ENCODE measurements at regions not wholly inside any gene's neighbourhood (a gene's known extent, or its start where the extent isn't known, plus 50 kb on each side); places are given as distances from the start of the nearest gene placed in this dataset.

- FAIRE-seq, result no peak
- TF ChIP-seq CTCF (IDR thresholded peaks at IDR 0.05; ENCODE audit: insufficient read depth, low read length, severe bottlenecking), result no peak
These were observed 67.0 kb downstream of the MYCN start for GRCh38 chr2:16007167-16007934.

GRCh38 chr2:16006537-16007166 lies 66.3 kb downstream of the MYCN start:
- Histone ChIP-seq H3K27me3 (ENCODE audit: control insufficient read depth, insufficient read depth, low read length) (no peaks in the 10 kb centered on the region), H3K36me3 (ENCODE audit: control insufficient read depth, insufficient read depth, low read length) (no peaks in the 10 kb centered on the region), H3K4me3 (ENCODE audit: low read depth, low read length) (no peak overlapping the region)
- TF ChIP-seq CTCF (IDR thresholded peaks at IDR 0.05; ENCODE audit: insufficient read depth, low read length, severe bottlenecking), result no peak
- no peak for DNase-seq (ENCODE audit: low read depth)
- FAIRE-seq, result no peak

More at GRCh38 chr2:16007167-16007934, 67.0 kb downstream of the MYCN start:
- no peak overlapping the region for H3K4me3 ChIP-seq (ENCODE audit: low read depth, low read length)
- no peaks in the 10 kb centered on the region for H3K27me3 ChIP-seq (ENCODE audit: control insufficient read depth, insufficient read depth, low read length)
- no peak for DNase-seq (ENCODE audit: low read depth)
- no peaks in the 10 kb centered on the region for H3K36me3 ChIP-seq (ENCODE audit: control insufficient read depth, insufficient read depth, low read length)

- H3K36me3 ChIP-seq (ENCODE audit: control insufficient read depth, insufficient read depth, low read length), result no peaks in the 10 kb centered on the region
- TF ChIP-seq CTCF (IDR thresholded peaks at IDR 0.05; ENCODE audit: insufficient read depth, low read length, severe bottlenecking), result no peak
- DNase-seq (ENCODE audit: low read depth) (peak; percentile 90), FAIRE-seq (no peak)
- H3K4me3 ChIP-seq (ENCODE audit: low read depth, low read length), result no peak overlapping the region
- H3K27me3 ChIP-seq (ENCODE audit: control insufficient read depth, insufficient read depth, low read length), result no peaks in the 10 kb centered on the region
These were observed 65.6 kb downstream of the MYCN start for GRCh38 chr2:16005816-16006536.

- TF ChIP-seq CTCF (IDR thresholded peaks at IDR 0.05; ENCODE audit: insufficient read depth, low read length, severe bottlenecking), result no peak
- FAIRE-seq (no peak), DNase-seq (ENCODE audit: low read depth) (no peak)
- Histone ChIP-seq H3K36me3 (ENCODE audit: control insufficient read depth, insufficient read depth, low read length) (no peaks in the 10 kb centered on the region), H3K4me3 (ENCODE audit: low read depth, low read length) (no peak overlapping the region), H3K27me3 (ENCODE audit: control insufficient read depth, insufficient read depth, low read length) (no peaks in the 10 kb centered on the region)
These were observed 65.0 kb downstream of the MYCN start for GRCh38 chr2:16005389-16005788.

GRCh38 chr2:16003809-16004208 lies 63.5 kb downstream of the MYCN start:
- Histone ChIP-seq H3K36me3 (ENCODE audit: control insufficient read depth, insufficient read depth, low read length) (no peaks in the 10 kb centered on the region), H3K27me3 (ENCODE audit: control insufficient read depth, insufficient read depth, low read length) (no peaks in the 10 kb centered on the region), H3K4me3 (ENCODE audit: low read depth, low read length) (no peak overlapping the region)
- FAIRE-seq (no peak), DNase-seq (ENCODE audit: low read depth) (no peak)
- TF ChIP-seq CTCF (IDR thresholded peaks at IDR 0.05; ENCODE audit: insufficient read depth, low read length, severe bottlenecking), result no peak
